Smooth muscle cell (in vitro differentiated cells): ENCODE measurements at regions not wholly inside any gene's neighbourhood (a gene's known extent, or its start where the extent isn't known, plus 50 kb on each side); places are given as distances from the start of the nearest gene placed in this dataset.

Source experiments
- DNase-seq: peaks from one replicate; lab custom pipeline; 2025; ENCODE audit not compliant: unreplicated experiment; lab: John Stamatoyannopoulos, UW
- H2AFZ ChIP-seq: fragments of 200-600 bp; sonication (generic); 2 replicates; pipeline ENCODE4 v1.6.0; 2016; ENCODE audit warnings: antibody characterized with exemption, low read depth, mild to moderate bottlenecking
- H3F3A ChIP-seq: fragments of 200-600 bp; sonication (generic); 2 replicates; pipeline ENCODE4 v1.6.0; 2017; ENCODE audit warnings: antibody characterized with exemption, low read depth
- H3K27ac ChIP-seq: fragments of 200-600 bp; sonication (generic); 2 replicates; pipeline ENCODE4 v1.5.1; 2016; ENCODE audit warnings: low read depth, mild to moderate bottlenecking
- H3K27me3 ChIP-seq: fragments of 200-600 bp; sonication (generic); 2 replicates; pipeline ENCODE4 v1.6.1; 2016; ENCODE audit warnings: low read depth, mild to moderate bottlenecking
- H3K36me3 ChIP-seq: fragments of 200-600 bp; sonication (generic); 2 replicates; pipeline ENCODE4 v1.5.1; 2016; ENCODE audit warnings: low read depth
- H3K4me1 ChIP-seq: fragments of 200-600 bp; sonication (generic); 2 replicates; pipeline ENCODE4 v1.5.1; 2016; ENCODE audit warnings: low read depth
- H3K4me2 ChIP-seq: fragments of 200-600 bp; sonication (generic); 2 replicates; pipeline ENCODE4 v1.6.0; 2016; ENCODE audit warnings: mild to moderate bottlenecking
- H3K4me3 ChIP-seq: fragments of 200-600 bp; sonication (generic); 2 replicates; pipeline ENCODE4 v1.5.1; 2016; ENCODE audit warnings: mild to moderate bottlenecking
- H3K79me2 ChIP-seq: fragments of 200-600 bp; sonication (generic); 2 replicates; pipeline ENCODE4 v1.6.0; 2016; ENCODE audit warnings: low read depth, mild to moderate bottlenecking
- H3K9ac ChIP-seq: fragments of 200-600 bp; sonication (generic); 2 replicates; pipeline ENCODE4 v1.6.0; 2016; ENCODE audit warnings: low read depth
- H3K9me3 ChIP-seq: fragments of 200-600 bp; sonication (generic); replicated peaks from 2 replicates; pipeline ENCODE4 v1.5.1; 2016; ENCODE audit warnings: low read depth
- H4K20me1 ChIP-seq: fragments of 200-600 bp; sonication (generic); 2 replicates; pipeline ENCODE4 v1.6.0; 2016; ENCODE audit warnings: low read depth
- CTCF ChIP-seq: fragments of 200-600 bp; sonication (generic); IDR thresholded peaks from 2 replicates; pipeline ENCODE4 v1.5.1; 2017; ENCODE audit warnings: borderline replicate concordance, mild to moderate bottlenecking, antibody characterized with exemption; ENCODE audit not compliant: insufficient read depth, poor library complexity, severe bottlenecking
- WGBS: methylation state at CpG from one replicate; pipeline ENCODE4 v1.1.7; 2016; ENCODE audit warnings: low lambda C conversion rate; 5-methylcytosine and 5-hydroxymethylcytosine counted together

DNA sequence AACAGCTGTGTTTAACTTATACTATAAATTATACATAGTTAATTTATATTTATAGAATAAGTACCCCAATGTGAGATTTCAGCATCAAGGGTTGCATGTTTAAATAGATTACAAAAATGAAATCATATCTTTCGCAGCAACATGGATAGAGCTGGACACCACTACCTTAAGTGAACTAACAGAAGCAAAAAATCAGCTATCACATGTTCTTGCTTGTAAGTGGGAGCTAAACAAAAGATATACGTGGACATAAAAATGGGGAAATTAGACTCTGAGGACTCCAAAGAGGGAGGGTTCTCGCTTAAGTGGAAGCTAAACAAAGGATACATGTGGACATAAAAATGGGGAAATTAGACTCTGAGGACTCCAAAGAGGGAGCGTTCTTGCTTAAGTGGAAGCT lies 626.5 kb upstream of the DPPA4 start:
- H3K27me3 ChIP-seq = no peaks in the 10 kb centered on the region
- H3K9ac ChIP-seq = no peak overlapping the region
- no peak overlapping the region for H3K4me3 ChIP-seq
- no peaks in the 10 kb centered on the region for H3F3A ChIP-seq
- no peak for DNase-seq
- no peak overlapping the region for H3K4me2 ChIP-seq
- H3K79me2 ChIP-seq = no peaks in the 10 kb centered on the region
- H3K4me1 ChIP-seq = no peaks in the 10 kb centered on the region
- TF ChIP-seq CTCF = no peak
- no peak overlapping the region for H3K27ac ChIP-seq
- no peak overlapping the region for H2AFZ ChIP-seq
- H3K9me3 ChIP-seq = no peaks in the 10 kb centered on the region
- H4K20me1 ChIP-seq = no peaks in the 10 kb centered on the region
- WGBS = 70% methylated on average over 4 of the region's 4 CpGs
- H3K36me3 ChIP-seq = no peaks in the 10 kb centered on the region

- DNase-seq = no peak
- H3K79me2 ChIP-seq = no peaks in the 10 kb centered on the region
- no peak overlapping the region for H3K4me2 ChIP-seq
- no peak overlapping the region for H3K27ac ChIP-seq
- no peaks in the 10 kb centered on the region for H3F3A ChIP-seq
- H3K36me3 ChIP-seq = no peaks in the 10 kb centered on the region
- no peaks in the 10 kb centered on the region for H3K27me3 ChIP-seq
- no peaks in the 10 kb centered on the region for H3K9me3 ChIP-seq
- no peaks in the 10 kb centered on the region for H4K20me1 ChIP-seq
- TF ChIP-seq CTCF = no peak
- H3K9ac ChIP-seq = no peak overlapping the region
- H3K4me3 ChIP-seq = no peak overlapping the region
- H2AFZ ChIP-seq = no peak overlapping the region
- H3K4me1 ChIP-seq = no peaks in the 10 kb centered on the region
- WGBS = 47% methylated on average over 4 of the region's 4 CpGs
Observed at GRCh38 chr3:109973733-109974132, 636.4 kb upstream of the DPPA4 start.

DNA sequence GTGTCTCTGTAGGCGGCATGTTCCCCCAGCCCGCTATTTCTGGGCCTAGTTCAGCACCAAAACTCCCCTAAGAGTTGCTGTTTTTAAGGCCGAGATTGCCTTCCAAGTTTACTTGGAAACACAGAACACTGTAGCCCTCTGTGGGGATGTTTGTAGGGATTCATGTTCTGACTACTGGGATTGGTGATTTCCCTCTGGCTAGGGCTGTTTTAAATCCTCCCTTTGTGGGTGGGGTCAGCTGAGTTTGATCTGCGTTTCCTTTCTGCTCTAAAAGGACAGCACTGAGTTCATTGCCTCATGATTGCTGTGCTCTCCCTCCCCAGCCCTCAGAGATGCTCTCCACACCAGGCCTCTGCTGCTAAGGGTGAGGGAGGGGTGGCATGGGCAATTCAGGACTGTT lies 640.6 kb upstream of the DPPA4 start:
- Histone ChIP-seq H3K9me3 (no peaks in the 10 kb centered on the region), H3K4me3 (no peak overlapping the region), H3K9ac (no peak overlapping the region), H3K4me1 (no peaks in the 10 kb centered on the region), H4K20me1 (no peaks in the 10 kb centered on the region), H3K79me2 (no peaks in the 10 kb centered on the region), H3F3A (no peaks in the 10 kb centered on the region), H3K27me3 (no peaks in the 10 kb centered on the region), H3K36me3 (no peaks in the 10 kb centered on the region), H3K27ac (no peak overlapping the region), H2AFZ (no peak overlapping the region), H3K4me2 (no peak overlapping the region)
- no peak for DNase-seq
- whole genome bisulfite sequencing = 75% methylated on average over 4 of the region's 4 CpGs
- no peak for TF ChIP-seq CTCF

- no peak overlapping the region for H2AFZ ChIP-seq
- H3K4me1 ChIP-seq = no peaks in the 10 kb centered on the region
- H3K4me3 ChIP-seq = no peak overlapping the region
- no peak for DNase-seq
- no peak overlapping the region for H3K27ac ChIP-seq
- 100% methylated on average over 1 of the region's 1 CpG for WGBS
- no peak for TF ChIP-seq CTCF
- H3K4me2 ChIP-seq = no peak overlapping the region
- H3F3A ChIP-seq = no peaks in the 10 kb centered on the region
- no peaks in the 10 kb centered on the region for H4K20me1 ChIP-seq
- H3K9ac ChIP-seq = no peak overlapping the region
- no peaks in the 10 kb centered on the region for H3K36me3 ChIP-seq
- no peaks in the 10 kb centered on the region for H3K27me3 ChIP-seq
- no peaks in the 10 kb centered on the region for H3K9me3 ChIP-seq
- no peaks in the 10 kb centered on the region for H3K79me2 ChIP-seq
Observed at GRCh38 chr3:109982201-109982600, 644.9 kb upstream of the DPPA4 start.
